ENCODE measurements at regions not wholly inside any gene's neighbourhood (a gene's known extent, or its start where the extent isn't known, plus 50 kb on each side); places are given as distances from the start of the nearest gene placed in this dataset.
A peak's percentile ranks its signal among the peaks of the same experiment; 100 is the strongest.

- DNase-seq (ENCODE audit: insufficient read length, low spot score) (no peak), FAIRE-seq (no peak)
- no peak for TF ChIP-seq CTCF (IDR thresholded peaks at IDR 0.05; ENCODE audit: insufficient read depth, missing control alignments)
These were observed 206.8 kb downstream of the CAAP1 start for GRCh38 chr9:26685818-26686217.

- TF ChIP-seq CTCF (IDR thresholded peaks at IDR 0.05; ENCODE audit: insufficient read depth, missing control alignments), result no peak
- DNase-seq (ENCODE audit: insufficient read length, low spot score), result no peak
- peak; percentile 6 for FAIRE-seq
These were observed 208.6 kb downstream of the CAAP1 start for GRCh38 chr9:26684029-26684428.

GRCh38 chr9:26682796-26683496 is 209.7 kb downstream of the CAAP1 start:
- TF ChIP-seq CTCF (IDR thresholded peaks at IDR 0.05; ENCODE audit: insufficient read depth, missing control alignments), result no peak
- no peak for DNase-seq (ENCODE audit: insufficient read length, low spot score)
- FAIRE-seq, result no peak

- FAIRE-seq (no peak), DNase-seq (ENCODE audit: insufficient read length, low spot score) (no peak)
- no peak for TF ChIP-seq CTCF (IDR thresholded peaks at IDR 0.05; ENCODE audit: insufficient read depth, missing control alignments)
These were observed 210.6 kb downstream of the CAAP1 start for GRCh38 chr9:26682041-26682440.

GRCh38 chr9:26677965-26678706 is 214.5 kb downstream of the CAAP1 start:
- TF ChIP-seq CTCF (IDR thresholded peaks at IDR 0.05; ENCODE audit: insufficient read depth, missing control alignments), result no peak
- FAIRE-seq, result no peak
- DNase-seq (ENCODE audit: insufficient read length, low spot score), result no peak

- DNase-seq (ENCODE audit: insufficient read length, low spot score), result no peak
- no peak for TF ChIP-seq CTCF (IDR thresholded peaks at IDR 0.05; ENCODE audit: insufficient read depth, missing control alignments)
- FAIRE-seq, result no peak
These were observed 217.6 kb downstream of the CAAP1 start for GRCh38 chr9:26675035-26675434.

- FAIRE-seq (peak; percentile 72), DNase-seq (ENCODE audit: insufficient read length, low spot score) (no peak)
- no peak for TF ChIP-seq CTCF (IDR thresholded peaks at IDR 0.05; ENCODE audit: insufficient read depth, missing control alignments)
These were observed 219.3 kb downstream of the CAAP1 start for GRCh38 chr9:26673261-26673660.

All from D721Med (cell line).